NCI-H1105 treated with DMSO at 0.1 percent for 48 hours (cell line): ENCODE measurements at regions not wholly inside any gene's neighbourhood (a gene's known extent, or its start where the extent isn't known, plus 50 kb on each side); places are given as distances from the start of the nearest gene placed in this dataset.
"Not testable (repeated sequence)": the region's sequence is repeated elsewhere in the genome, so short reads cannot be mapped to it uniquely, and the experiment has no call there.

Experiments used
- DNase-seq: peaks from one replicate; lab custom pipeline; 2025; lab: John Stamatoyannopoulos, UW

DNA sequence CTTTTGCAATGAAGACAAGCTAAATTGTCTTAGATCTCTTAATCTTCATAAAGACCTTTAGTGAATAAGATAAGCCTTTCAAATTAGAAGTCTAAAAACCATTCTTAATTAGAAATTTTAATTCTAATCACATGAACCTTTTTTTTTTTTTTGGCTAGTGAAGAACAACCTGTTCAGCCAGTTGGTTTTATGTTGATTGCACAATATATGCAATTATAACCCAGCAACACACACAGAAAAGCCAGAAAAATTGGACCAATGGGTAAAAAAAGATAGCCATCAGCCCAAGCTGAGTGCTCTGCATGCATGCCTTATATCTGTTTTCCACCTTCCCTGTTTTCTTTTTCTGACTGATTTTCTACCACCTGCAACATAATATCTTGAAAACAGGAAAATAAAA, 252.2 kb downstream of the SYT10 start:
- no peak for DNase-seq

DNA sequence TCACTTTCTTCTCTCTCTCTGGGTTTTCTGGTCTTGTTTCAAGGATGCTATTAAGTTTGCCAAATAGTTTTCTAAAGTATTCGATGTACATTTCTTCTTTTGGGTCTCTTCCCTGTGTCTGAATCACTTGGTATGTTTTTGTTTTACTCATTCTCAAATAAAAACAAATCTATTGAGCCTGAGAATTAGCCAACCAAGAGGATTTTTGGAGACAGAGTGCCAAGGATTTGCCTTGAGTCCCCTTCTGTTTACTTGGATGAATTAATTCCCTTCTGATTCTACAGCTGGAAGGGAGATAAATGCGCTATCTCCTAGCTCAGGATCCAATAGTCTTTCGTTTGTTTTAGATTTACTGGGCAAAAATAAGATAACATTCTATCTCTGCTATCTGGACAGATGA, 255.5 kb downstream of the SYT10 start:
- DNase-seq = no peak

DNA sequence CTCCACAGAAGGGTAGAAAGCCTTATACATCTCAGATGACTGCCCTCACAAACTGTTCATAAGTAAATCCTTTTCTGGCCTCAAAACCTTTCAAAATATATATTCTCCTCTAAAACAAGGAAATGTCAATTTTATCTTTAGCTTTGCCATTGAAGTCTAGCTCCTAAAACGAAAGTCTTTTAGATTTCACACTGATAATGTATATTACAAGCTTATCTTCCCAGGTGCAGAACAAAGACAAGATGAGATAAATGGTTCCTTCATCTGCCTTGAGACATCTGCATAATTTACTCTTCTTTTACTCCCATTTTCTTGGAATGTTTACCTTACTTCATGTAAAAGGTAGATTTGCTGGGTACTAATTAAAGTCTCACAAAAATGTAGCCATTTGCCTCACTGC, 257.1 kb downstream of the SYT10 start:
- no peak for DNase-seq

DNA sequence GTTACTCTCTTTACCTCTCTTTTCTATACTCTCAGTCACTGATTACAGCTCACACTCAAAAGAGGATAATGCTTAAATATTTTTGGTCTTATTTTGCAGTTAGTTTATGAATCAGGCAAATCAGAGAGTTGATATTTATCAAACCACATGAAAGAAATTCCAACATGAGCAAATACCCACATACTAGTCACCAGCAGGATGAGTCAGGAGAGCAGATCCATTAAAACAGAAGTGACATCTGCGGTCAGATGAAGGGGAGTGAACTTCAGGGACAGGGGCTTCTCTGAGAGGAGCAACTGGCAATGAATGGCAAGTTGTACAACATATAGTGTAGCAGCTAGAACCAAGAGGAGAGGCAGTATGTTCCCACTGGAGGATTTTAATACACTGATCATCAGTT, 258.7 kb downstream of the SYT10 start:
- no peak for DNase-seq

DNA sequence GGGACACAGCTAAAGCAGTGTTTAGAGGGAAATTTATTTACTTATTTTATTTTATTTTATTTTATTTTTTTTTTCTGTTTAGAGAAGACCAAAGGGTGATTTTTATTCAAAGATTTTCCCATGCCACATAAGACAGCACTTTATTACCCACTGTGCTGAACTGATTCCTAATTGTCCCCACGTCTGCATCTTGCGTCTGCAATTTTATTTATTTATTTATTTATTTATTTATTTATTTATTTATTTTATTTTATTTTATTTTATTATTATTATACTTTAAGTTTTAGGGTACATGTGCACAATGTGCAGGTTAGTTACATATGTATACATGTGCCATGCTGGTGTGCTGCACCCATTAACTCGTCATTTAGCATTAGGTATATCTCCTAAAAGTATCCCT, 269.7 kb upstream of the PKP2 start:
- not testable (repeated sequence) for DNase-seq

DNA sequence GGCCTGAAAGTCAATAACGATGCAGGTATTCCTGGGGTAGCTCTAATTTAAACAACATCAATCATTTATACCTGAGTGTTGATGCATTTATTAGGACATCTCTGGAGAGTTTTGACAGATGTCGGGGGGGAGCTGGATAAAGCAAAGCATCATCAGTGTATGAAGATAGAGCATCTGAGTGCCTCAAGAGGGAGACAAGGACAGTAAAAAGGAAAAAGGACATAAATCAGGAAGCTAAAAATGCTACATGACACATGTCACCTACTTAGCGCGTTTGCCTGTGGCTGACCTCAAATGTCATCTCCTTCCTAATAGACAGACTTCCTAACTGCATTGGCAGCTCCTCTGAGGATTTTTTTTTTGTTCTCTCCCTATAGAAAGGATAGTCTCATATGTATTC, 259.5 kb upstream of the PKP2 start:
- no peak for DNase-seq

DNA sequence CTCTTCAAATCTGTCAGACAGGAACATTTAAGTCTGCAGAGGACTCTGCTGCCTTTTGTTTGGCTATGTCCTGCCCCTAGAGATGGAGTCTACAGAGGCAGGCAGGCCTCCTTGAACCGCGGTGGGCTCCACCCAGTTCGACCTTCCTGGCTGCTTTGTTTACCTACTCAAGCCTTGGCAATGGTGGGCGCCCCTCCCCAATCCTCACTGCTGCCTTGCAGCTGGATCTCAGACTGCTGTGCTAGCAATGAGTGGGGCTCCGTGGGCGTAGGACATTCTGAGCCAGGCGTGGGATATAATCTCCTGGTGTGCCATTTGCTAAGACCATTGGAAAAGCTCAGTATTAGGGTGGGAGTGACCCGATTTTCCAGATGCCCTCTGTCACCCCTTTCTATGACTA, 250.7 kb upstream of the PKP2 start:
- not testable (repeated sequence) for DNase-seq

DNA sequence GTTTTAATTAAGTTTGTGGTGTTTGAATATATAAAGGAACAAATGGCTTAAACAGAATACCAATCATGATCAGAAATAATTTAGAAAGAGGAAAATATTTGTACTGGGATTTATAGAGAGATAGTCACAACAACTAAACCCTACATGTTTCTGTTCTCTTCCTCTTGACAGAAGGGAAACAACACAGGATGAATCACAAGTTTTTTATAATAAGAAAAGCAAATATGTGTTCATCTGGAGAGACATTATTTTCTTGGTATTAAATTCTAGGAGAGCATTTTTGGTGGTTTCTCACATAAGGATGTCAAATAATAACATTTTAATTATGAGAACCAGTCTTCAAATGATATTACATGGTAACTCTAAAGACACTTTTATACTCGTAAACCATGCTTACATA, 232.9 kb upstream of the PKP2 start:
- no peak for DNase-seq

DNA sequence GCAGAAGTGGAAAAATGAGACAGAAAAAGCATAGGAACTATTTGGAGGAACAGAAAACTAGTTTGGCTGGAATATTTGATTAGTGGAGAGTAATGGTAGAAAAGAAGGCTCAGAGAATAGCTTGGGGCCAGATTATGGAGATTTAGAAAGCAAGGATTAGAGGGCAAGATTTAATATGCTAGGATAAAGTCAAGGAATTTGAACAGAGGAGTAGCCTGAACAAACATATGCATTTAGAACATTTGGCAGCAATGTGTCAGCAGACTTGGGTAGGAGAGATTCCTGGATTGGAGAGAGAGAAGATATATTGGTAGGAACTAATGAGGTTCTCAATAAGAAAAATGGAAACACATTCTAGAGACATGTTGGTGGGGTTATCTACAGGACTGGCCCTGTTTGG, 229.2 kb upstream of the PKP2 start:
- DNase-seq = no peak

DNA sequence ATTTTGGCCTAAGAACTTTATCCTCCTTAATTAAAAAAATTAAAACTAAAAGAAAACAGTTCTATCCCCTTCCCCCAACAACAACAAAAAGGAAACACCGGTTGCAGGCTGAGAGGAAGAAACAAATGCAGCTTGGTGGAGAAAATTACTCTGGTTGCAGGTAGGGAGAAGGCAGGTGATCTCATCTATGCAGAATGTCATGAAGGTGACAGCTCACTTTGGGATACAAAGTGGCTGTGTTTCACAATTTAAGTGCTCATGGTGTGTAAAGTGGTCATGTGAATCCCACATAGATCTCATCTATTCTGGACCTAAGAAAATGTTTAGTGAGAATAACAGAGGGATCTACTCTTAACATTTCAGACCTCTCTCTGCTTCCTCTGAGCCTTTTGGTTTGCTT, 219.7 kb upstream of the PKP2 start:
- no peak for DNase-seq

DNA sequence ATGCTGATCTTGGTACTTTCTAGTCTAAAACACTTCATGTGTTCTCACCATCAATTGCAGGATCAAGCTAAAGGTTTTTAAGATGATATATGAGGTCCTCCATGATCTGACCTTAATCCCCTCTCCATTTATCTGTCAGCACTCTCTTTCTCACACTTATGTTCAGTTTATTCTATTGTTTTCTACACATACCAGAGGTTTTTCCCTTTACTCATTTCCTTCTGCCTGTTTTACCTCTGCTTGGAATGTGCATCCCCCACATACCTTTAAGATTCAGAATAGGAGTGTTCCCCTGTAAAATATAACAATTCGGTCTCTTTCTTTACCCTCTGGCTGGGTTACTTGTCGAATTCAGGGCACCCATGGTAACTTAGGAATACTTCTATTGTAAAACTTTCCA, 219.1 kb upstream of the PKP2 start:
- DNase-seq = no peak

DNA sequence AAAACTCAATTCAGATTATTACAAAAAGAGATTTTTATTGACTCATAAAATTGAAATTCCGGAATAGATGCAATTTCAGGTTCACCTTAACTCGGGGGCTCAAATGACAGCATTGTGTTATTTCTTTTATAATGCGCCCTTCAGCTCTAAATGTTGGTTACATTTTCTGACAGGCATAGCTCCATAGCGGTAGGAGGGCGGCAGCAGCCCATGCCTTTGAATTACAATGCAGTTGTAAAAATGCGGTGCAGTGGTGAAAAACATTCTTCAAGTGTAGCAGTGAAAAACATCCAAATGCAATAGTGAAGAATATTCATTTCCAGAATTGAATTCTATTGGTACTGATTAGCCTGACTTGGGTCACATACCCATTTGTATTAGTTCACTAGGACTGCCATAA, 215.3 kb upstream of the PKP2 start:
- DNase-seq = no peak

DNA sequence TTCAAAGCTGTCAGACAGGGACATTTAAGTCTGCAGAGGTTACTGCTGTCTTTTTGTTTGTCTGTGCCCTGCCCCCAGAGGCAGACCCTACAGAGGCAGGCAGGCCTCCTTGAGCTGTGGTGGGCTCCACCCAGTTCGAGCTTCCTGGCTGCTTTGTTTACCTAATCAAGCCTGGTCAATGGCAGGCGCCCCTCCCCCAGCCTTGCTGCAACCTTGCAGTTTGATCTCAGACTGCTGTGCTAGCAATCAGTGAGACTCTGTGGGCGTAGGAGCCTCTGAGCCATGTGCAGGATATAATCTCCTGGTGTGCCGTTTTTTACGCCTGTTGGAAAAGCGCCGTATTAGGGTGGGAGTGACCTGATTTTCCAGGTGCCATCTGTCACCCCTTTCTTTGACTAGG, 211.2 kb upstream of the PKP2 start:
- DNase-seq = not testable (repeated sequence)

DNA sequence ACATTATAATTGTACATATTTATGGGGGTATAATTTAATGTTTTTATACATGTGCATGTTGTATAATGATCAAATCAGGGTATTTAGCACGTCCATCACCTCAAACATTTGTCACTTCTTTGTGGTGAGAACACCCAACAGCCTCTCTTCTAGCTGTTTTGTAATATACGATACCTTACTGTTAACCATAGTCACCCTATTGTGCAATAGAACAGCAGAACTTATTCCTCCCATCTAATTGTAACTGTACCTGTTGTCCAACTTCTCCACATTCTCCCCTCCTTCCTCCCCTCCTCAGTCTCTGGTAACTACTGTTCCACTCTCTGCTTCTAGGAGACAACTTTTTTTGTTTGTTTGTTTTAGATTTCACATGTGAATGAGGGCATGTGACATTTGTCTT, 197.0 kb upstream of the PKP2 start:
- no peak for DNase-seq

DNA sequence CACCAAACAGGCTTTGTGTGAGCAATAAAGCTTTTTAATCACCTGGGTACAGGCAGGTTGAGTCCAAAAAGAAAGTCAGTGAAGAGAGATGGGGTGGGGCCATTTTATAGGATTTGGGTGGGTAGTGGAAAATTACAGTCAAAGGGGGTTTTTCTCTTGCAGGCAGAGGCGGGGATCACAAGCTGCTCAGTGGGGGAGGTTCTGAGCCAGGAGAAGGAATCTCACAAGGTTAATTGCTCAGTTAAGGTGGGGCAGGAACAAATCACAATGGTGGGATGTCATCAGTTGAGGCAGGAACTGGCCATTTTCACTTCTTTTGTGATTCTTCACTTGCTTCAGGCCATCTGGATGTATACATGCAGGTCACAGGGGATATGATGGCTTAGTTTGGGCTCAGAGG, 191.3 kb upstream of the PKP2 start:
- DNase-seq = not testable (repeated sequence)

DNA sequence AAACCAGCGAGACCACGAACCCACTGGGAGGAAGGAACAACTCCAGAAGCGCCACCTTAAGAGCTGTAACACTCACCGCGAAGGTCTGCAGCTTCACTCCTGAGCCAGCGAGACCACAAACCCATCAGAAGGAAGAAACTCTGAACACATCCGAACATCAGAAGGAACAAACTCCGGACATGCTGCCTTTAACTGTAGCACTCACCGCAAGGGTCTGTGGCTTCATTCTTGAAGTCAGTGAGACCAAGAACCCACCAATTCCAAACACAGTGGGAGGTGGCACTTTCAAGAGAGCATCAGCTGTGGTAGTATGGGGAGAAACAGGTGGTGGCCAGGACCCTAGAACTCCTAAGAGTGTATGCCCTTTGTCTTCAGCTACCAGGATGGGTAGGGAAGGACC, 179.8 kb upstream of the PKP2 start:
- DNase-seq = not testable (repeated sequence)

DNA sequence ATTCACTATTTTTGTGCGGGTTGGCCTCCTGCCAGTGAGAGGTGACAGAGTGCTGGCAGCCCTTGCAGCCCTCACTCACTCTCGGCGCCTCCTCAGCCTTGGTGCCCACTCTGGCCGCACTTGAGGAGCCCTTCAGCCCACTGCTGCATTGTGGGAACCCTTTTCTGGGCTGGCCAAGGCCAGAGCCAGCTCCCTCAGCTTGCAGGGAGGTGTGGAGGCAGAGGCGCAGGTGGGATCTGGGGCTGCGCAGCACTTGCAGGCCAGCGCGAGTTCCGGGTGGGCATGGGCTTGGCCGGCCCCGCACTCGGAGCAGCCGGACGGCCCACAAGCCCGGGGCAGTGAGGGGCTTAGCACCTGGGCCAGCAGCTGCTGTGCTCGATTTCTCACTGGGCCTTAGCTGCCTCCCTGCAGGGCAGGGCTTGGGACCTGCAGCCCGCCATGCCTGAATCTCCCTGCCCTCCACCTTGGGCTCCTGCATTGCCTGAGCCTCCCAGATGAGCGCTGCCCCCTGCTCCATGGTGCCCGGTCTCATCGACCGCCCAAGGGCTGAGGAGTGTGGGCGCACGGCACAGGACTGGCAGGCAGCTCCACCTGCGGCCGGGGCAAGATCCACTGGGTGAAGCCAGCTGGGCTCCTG, 178.7 kb upstream of the PKP2 start:
- DNase-seq = not testable (repeated sequence)

DNA sequence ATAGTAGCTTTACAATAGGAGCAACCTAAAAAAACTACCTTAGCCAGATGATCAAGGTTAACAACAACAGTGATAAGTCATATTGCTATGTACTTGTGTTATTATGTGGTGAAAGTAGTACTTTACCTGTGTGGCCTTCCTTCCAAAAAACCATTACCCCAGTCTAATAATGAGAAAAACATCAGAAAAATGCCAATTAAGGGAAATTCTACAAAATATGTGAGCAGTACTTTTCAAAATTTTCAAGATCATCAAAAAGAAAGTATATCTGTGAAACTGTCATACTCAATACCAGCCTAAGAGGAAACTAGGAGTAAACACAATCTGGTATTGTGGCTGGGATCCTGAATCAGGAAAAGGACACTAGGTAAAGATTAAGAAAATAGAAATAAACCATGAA, 165.3 kb upstream of the PKP2 start:
- DNase-seq = no peak

DNA sequence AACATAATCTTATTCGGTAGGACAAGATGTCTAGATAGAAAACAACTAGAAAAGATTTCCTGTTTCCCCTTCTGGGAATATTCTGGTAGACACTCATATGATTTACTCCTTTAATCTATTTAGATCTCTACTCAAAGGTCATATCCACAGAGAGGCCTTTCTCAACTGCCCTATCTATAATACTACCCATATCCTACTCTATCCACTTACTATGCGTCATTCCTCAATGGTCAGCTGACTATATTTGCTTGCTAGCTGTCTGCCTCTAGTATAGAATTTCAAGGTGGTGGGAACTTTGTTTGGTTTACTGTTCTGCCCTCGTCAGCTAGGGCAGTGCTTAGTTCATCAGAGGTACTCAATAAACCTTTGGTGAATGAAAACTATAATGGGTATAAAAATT, 157.8 kb upstream of the PKP2 start:
- DNase-seq = no peak

DNA sequence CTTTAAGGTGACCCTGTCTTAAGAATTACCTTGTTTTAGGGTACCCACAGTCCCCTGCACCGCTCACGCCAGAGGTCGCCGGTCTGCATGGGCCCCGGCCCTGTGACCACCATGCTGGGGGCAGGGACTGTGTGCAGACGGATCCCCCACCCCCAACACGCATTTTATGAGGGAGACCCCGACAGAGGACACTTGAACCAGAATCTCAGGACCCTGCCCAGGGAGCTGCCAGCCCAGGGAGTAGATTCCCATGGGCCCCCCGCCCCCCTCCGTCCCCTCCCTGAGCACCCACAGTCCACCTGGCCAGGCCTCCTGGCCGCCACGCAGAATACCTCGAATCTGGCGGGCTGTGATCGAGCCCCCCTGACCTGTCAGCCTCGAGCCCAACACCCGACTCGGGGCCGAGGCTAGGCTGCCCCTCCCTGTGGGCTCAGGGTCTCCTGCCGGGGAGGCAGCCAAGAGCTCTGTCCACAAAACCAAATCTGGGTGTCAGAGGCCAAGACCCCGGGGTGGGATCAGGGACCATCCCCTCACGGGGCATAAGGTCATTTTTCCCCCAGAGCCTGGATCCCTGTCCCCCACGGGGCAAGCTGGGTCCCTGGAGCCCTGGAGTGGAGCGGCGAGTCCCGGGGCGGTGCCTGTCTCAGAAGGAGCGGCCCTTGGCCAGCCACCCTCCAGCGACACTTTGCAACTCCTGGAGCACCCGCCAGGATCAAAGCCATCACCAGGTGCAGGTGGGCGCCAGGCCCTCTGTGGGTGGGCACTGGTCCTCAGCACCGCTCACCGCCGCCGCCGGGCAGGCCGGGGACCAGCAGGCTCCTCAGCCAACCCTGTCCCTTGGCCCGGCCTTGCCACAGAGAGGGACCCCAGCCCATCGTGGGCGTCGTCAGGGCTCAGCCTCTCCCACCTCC, 155.8 kb upstream of the PKP2 start:
- no peak for DNase-seq

DNA sequence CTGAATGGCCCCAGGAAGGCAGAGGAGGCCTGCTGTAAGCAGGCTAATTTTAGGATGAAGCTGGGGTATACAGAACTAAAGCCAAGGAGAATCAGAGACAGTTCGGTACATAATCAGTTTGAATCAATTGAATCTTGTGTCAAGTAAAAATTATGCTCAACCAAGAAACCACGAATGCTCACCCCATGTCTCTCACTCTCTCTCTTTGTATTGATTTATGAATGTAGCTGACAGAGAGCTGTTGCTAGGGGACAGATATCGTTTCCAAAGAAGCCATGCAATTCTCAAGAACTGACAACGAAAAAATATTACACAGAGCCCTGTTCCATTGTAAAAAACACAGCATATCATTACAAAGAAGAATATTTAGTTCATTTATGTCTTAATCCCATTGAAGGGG, 151.1 kb upstream of the PKP2 start:
- DNase-seq = no peak

DNA sequence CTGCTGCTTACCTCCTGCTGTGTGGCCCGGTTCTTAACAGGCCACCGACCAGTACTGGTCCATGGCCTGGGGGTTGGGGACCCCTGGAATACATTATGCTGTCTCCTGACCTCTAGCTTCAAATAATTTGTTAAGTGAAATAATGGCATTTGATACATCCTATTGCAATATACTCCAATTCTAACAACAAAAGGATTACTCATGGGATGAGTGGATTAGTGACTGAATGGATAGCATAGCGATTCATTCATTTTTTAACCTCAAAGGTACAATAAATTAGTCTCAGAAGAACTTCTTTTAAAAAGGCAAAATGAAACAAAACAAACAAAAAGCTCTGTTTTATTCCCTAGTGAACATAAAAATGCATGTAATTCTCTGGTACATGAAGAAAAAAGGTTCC, 147.9 kb upstream of the PKP2 start:
- DNase-seq = no peak

DNA sequence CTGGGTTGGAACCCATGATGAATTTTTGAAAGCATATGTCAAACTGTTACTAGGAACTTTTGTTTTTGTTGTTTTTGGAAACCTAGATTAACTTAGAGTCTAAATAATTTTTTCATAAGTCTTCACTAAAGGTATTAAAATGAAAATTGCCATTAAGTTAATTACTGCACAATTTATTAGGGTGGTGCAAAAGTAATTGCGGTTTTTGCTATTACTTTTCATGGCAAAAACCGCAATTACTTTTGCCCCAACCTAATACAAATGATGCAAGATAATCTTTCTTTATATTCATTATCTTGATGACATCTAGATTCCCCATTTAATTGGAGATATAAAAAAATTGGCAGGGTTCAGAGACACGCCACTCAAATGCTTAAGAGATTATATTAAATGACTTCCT, 145.0 kb upstream of the PKP2 start:
- no peak for DNase-seq

DNA sequence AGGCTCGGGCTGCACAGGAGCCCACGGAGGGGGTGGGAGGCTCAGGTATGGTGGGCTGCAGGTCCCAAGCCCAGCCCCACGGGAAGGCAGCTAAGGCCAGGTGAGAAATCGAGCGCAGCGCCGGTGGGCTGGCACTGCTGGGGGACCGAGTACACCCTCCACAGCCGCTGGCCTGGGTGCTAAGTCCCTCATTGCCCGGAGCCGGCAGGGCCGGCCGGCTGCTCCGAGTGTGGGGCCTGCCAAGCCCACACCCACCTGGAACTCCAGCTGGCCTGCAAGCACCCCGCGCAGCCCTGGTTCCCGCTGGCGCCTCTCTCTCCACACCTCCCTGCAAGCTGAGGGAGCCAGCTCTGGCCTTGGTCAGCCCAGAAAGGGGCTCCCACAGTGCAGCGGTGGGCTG, 137.4 kb upstream of the PKP2 start:
- DNase-seq = not testable (repeated sequence)
